K562 (cell line): ENCODE measurements at regions not wholly inside any gene's neighbourhood (a gene's known extent, or its start where the extent isn't known, plus 50 kb on each side); places are given as distances from the start of the nearest gene placed in this dataset.

Source experiments
- ATAC-seq: fragments of 200-7000 bp; cut with Tn5 transposase; 3 replicates; pipeline ENCODE4 v1.9.1; 2020; ENCODE audit warnings: moderate library complexity
- BruUV-seq: library from RNA; stranded (reverse); fragments of 400-500 nt; replicated peaks from 2 replicates; lab custom pipeline; 2021; lab: Mats Ljungman, UMichigan
- CTCF ChIA-PET: fragments of 300-600 bp; formaldehyde crosslinking; extraction: SDS; loops from one replicate; lab custom pipeline; 2021; ENCODE audit warnings: low intra/inter-chr PET ratio; lab: Yijun Ruan, JAX
- POLR2A ChIA-PET: fragments of 300-600, 350-650 bp; sonication (Branson Sonifier 250); formaldehyde crosslinking; extraction: SDS; loops from one replicate; lab custom pipeline; 2021; ENCODE audit warnings: antibody characterized with exemption, inconsistent platforms; lab: Yijun Ruan, JAX
- DNase-seq, 4 experiments: peaks; one replicate each; pipeline versions ENCODE4 v3.0.0 to v3.0.0-alpha.2; 2011 to 2018; ENCODE audit warnings: low spot score in 3 of 4, mixed read lengths in 3 of 4; ENCODE audit errors: extremely low read depth in 1 of 4
- FAIRE-seq: peaks from 2 replicates; lab custom pipeline; 2011; peaks lifted over from hg19 to GRCh38; lab: Jason Lieb, UNC
- H2AFZ ChIP-seq: 2 replicates; pipeline ENCODE4 v1.6.0; 2011; ENCODE audit warnings: low read depth, low read length, control low read depth, inconsistent platforms
- H3K27ac ChIP-seq: fragments of 200-600 bp; 3 replicates; pipeline ENCODE4 v1.8.0; 2011; ENCODE audit warnings: low read depth, mild to moderate bottlenecking, control low read depth, inconsistent platforms, low read length, moderate library complexity, mixed read lengths; ENCODE audit errors: extremely low read depth
- H3K27me3 ChIP-seq, 2 experiments: fragments of 300-600 bp in 1 of 2; 2 replicates in 1 of 2; 3 replicates in 1 of 2; pipeline versions ENCODE4 v1.6.0 to v1.8.0; 2011; ENCODE audit warnings: inconsistent platforms in 2 of 2, low read length in 2 of 2, mild to moderate bottlenecking in 1 of 2, mixed read lengths in 1 of 2, moderate library complexity in 1 of 2; ENCODE audit not compliant: control insufficient read depth in 2 of 2, insufficient read depth in 2 of 2
- H3K36me3 ChIP-seq: fragments of 300-600 bp; 3 replicates; pipeline ENCODE4 v1.8.0; 2011; ENCODE audit warnings: mild to moderate bottlenecking, low read length, inconsistent platforms; ENCODE audit not compliant: control insufficient read depth, insufficient read depth
- H3K4me1 ChIP-seq, 2 experiments: fragments of 200-600 bp in 1 of 2; replicated peaks in 1 of 2; 2 replicates in 1 of 2; 3 replicates in 1 of 2; pipeline versions ENCODE4 v1.5.1 to v1.8.0; 2011; ENCODE audit warnings: inconsistent platforms in 2 of 2, low read length in 2 of 2, mild to moderate bottlenecking in 1 of 2, mixed read lengths in 1 of 2, moderate library complexity in 1 of 2; ENCODE audit not compliant: control insufficient read depth in 2 of 2, insufficient read depth in 2 of 2
- H3K4me2 ChIP-seq: 2 replicates; pipeline ENCODE4 v1.6.1; 2011; ENCODE audit warnings: low read length, control low read depth, inconsistent platforms, mixed read lengths; ENCODE audit not compliant: insufficient read depth
- H3K4me3 ChIP-seq: fragments of 200-600 bp; sonication (generic), shearing (Covaris generic); 2 replicates; pipeline ENCODE4 v1.5.1; 2016; ENCODE audit warnings: control low read depth, inconsistent platforms
- H3K79me2 ChIP-seq: fragments of 200-600 bp; 3 replicates; pipeline ENCODE4 v1.8.0; 2011; ENCODE audit warnings: low read length, inconsistent platforms; ENCODE audit not compliant: control insufficient read depth, insufficient read depth
- H3K9ac ChIP-seq, 2 experiments: 2 replicates each; pipeline versions ENCODE4 v1.6.0 to v1.6.1; 2011; ENCODE audit warnings: low read depth in 2 of 2, low read length in 2 of 2, control low read depth in 1 of 2, inconsistent platforms in 1 of 2, mild to moderate bottlenecking in 1 of 2, mixed read lengths in 1 of 2; ENCODE audit not compliant: insufficient read depth in 1 of 2
- H3K9me1 ChIP-seq: one replicate; pipeline ENCODE4 v1.6.0; 2011; ENCODE audit warnings: inconsistent platforms, mild to moderate bottlenecking, low read length, moderate library complexity; ENCODE audit not compliant: control insufficient read depth, insufficient read depth
- H3K9me3 ChIP-seq: replicated peaks from 2 replicates; pipeline ENCODE4 v1.5.1; 2011; ENCODE audit warnings: low read depth, low read length, inconsistent platforms; ENCODE audit not compliant: control insufficient read depth, insufficient read depth
- H4K20me1 ChIP-seq: replicated peaks from 2 replicates; pipeline ENCODE4 v1.6.1; 2011; ENCODE audit warnings: low read length, inconsistent platforms, mixed read lengths; ENCODE audit not compliant: control insufficient read depth, insufficient read depth
- ASH1L ChIP-seq: fragments of 450-650 bp; IDR thresholded peaks from 2 replicates; pipeline ENCODE4 v1.6.1; 2018; ENCODE audit warnings: borderline replicate concordance, mild to moderate bottlenecking, low read depth; ENCODE audit not compliant: partially characterized antibody
- BHLHE40 ChIP-seq: IDR thresholded peaks from 2 replicates; pipeline ENCODE4 v1.6.1; 2011; ENCODE audit warnings: low read length, improper control_type of control experiment
- GTF2A2 ChIP-seq: IDR thresholded peaks from 2 replicates; pipeline ENCODE4 v1.6.1; 2016; ENCODE audit warnings: mild to moderate bottlenecking, missing genetic modification characterization, missing compliant biosample characterization
- JUNB ChIP-seq: fragments of 450-650 bp; formaldehyde crosslinking; conservative IDR thresholded peaks from 2 replicates; pipeline ENCODE4 v1.4.0; 2020; ENCODE audit warnings: mild to moderate bottlenecking
- KDM4B ChIP-seq, 2 experiments: fragments of 450-650 bp in 1 of 2; sonication (generic) in 1 of 2; IDR thresholded peaks; 2 replicates each; pipeline ENCODE4 v1.6.1; 2016 to 2017; ENCODE audit warnings: borderline replicate concordance in 2 of 2, antibody characterized with exemption in 1 of 2, low read depth in 1 of 2, mild to moderate bottlenecking in 1 of 2
- NCOA2 ChIP-seq, 2 experiments: fragments of 450-650 bp; IDR thresholded peaks; 2 replicates each; pipeline ENCODE4 v1.6.1; 2018; ENCODE audit warnings: mild to moderate bottlenecking in 2 of 2, moderate library complexity in 1 of 2; ENCODE audit not compliant: partially characterized antibody in 2 of 2
- NCOR1 ChIP-seq: fragments of 450-650 bp; IDR thresholded peaks from 2 replicates; pipeline ENCODE4 v1.6.1; 2016; ENCODE audit warnings: mild to moderate bottlenecking, moderate library complexity
- NEUROD1 ChIP-seq: fragments of 150-350 bp; IDR thresholded peaks from 2 replicates; pipeline ENCODE4 v1.6.1; 2014; ENCODE audit warnings: borderline replicate concordance, low read length, low read depth; ENCODE audit not compliant: partially characterized antibody
- PHF20 ChIP-seq: fragments of 450-650 bp; IDR thresholded peaks from 2 replicates; pipeline ENCODE4 v1.6.1; 2018; ENCODE audit not compliant: partially characterized antibody
- RBM39 ChIP-seq: fragments of 200-400 bp; formaldehyde crosslinking; optimal IDR thresholded peaks from 2 replicates; pipeline ENCODE3; 2018; ENCODE audit warnings: low read depth, low read length
- RCOR1 ChIP-seq, 2 experiments: IDR thresholded peaks; 2 replicates each; pipeline ENCODE4 v1.6.1; 2012; ENCODE audit warnings: low read depth in 2 of 2, low read length in 2 of 2, borderline replicate concordance in 1 of 2, improper control_type of control experiment in 1 of 2
- RFX1 ChIP-seq: fragments of 450-650 bp; IDR thresholded peaks from 2 replicates; pipeline ENCODE4 v1.6.1; 2016; ENCODE audit warnings: mild to moderate bottlenecking, moderate library complexity
- SIRT6 ChIP-seq: IDR thresholded peaks from one replicate; pipeline ENCODE4 v1.6.1; 2012; ENCODE audit warnings: low read depth, mild to moderate bottlenecking, control low read depth, inconsistent platforms, low read length, moderate library complexity
- ZNF12 ChIP-seq: sonication (generic); formaldehyde crosslinking; IDR thresholded peaks from 2 replicates; pipeline ENCODE4 v1.4.0; 2020; ENCODE audit warnings: mild to moderate bottlenecking, missing genetic modification reagents
- WGBS: fragments of 100-300 bp; shearing (Covaris generic); methylation state at CpG from one replicate; pipeline ENCODE4 v1.1.6; 2016; ENCODE audit warnings: low coverage, mixed read lengths; ENCODE audit not compliant: insufficient coverage; ENCODE audit errors: missing lambda C conversion rate; 5-methylcytosine and 5-hydroxymethylcytosine counted together
- in situ Hi-C: fragments of 300-500 bp; cut with MboI; formaldehyde crosslinking; loops from 4 replicates; pipeline ENCODE4 v1.15.0; 2018; ENCODE audit warnings: inconsistent platforms, mixed read lengths
- intact Hi-C: fragments of 100-400 bp; cut with micrococcal nuclease; formaldehyde crosslinking; loops from 2 replicates; pipeline ENCODE4 v1.14.2; 2022
- TF ChIP-seq, protein P1 (sequence below): fragments of 450-650 bp; IDR thresholded peaks from 2 replicates; pipeline ENCODE4 v1.6.1; 2016; ENCODE audit warnings: borderline replicate concordance
- TF ChIP-seq, protein P2 (sequence below): sonication (generic); IDR thresholded peaks from 2 replicates; pipeline ENCODE4 v1.6.1; 2016
- TF ChIP-seq, protein P3 (sequence below): sonication (generic); formaldehyde crosslinking; IDR thresholded peaks from 2 replicates; pipeline ENCODE4 v1.8.0; 2022; ENCODE audit warnings: mild to moderate bottlenecking, missing genetic modification reagents
- TF ChIP-seq, protein P4 (sequence below): IDR thresholded peaks from 2 replicates; pipeline ENCODE4 v1.6.1; 2011; ENCODE audit warnings: borderline replicate concordance, low read depth, mild to moderate bottlenecking, moderate library complexity, low read length; ENCODE audit not compliant: insufficient read depth, poor library complexity, severe bottlenecking

DNA sequence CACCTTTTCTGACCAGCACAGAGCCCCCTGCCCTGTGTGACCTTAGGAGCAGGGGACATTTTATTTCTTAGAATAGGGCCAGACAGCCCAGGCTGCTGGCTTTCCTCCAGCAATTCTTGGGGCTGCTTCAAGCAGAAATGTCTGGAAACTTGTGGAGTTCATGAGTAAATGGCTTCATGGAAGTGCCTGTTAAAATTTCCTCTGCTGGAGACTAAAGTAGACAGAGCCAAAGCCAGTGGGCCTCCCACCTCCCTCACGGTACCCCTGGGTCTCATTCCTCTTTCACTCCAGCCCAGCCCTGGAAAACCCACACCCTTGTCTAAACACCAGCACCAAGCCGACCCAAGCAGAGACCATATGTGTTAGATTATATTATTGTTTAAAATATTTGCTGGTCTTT lies 505.5 kb upstream of the ZMIZ1 start:
- no peak overlapping the region for H2AFZ ChIP-seq
- no peak overlapping the region for H3K9ac ChIP-seq
- no peak overlapping the region for H3K4me2 ChIP-seq
- CTCF ChIA-PET = no interaction called here
- no peak overlapping the region for H3K27ac ChIP-seq
- ATAC-seq (no peak), DNase-seq (no peak), FAIRE-seq (no peak)
- H3K36me3 ChIP-seq = no peaks in the 10 kb centered on the region
- POLR2A ChIA-PET = no interaction called here
- BruUV-seq = no TSS peak
- in situ Hi-C loops (no loop called here), intact Hi-C loops (no loop called here)
- H3K9me1 ChIP-seq = no peaks in the 10 kb centered on the region
- no peaks in the 10 kb centered on the region for H3K79me2 ChIP-seq
- 0% methylated on average over 2 of the region's 2 CpGs for WGBS
- peaks cover 2 to 36% of the 10 kb centered on the region in 2 experiments; a peak in 3 of 5 replicates for H3K27me3 ChIP-seq
- H3K9me3 ChIP-seq = no peaks in the 10 kb centered on the region
- no peaks in the 10 kb centered on the region; the same call in 1 of the 2 replicates for H4K20me1 ChIP-seq
- no peaks in the 10 kb centered on the region for H3K4me1 ChIP-seq
- no peak overlapping the region for H3K4me3 ChIP-seq
- TF ChIP-seq RCOR1 (IDR thresholded peaks at IDR 0.05; ENCODE audit: borderline replicate concordance in 1 of 2, low read depth in 2 of 2, low read length in 2 of 2) = no peak
- TF ChIP-seq, protein P1, sequence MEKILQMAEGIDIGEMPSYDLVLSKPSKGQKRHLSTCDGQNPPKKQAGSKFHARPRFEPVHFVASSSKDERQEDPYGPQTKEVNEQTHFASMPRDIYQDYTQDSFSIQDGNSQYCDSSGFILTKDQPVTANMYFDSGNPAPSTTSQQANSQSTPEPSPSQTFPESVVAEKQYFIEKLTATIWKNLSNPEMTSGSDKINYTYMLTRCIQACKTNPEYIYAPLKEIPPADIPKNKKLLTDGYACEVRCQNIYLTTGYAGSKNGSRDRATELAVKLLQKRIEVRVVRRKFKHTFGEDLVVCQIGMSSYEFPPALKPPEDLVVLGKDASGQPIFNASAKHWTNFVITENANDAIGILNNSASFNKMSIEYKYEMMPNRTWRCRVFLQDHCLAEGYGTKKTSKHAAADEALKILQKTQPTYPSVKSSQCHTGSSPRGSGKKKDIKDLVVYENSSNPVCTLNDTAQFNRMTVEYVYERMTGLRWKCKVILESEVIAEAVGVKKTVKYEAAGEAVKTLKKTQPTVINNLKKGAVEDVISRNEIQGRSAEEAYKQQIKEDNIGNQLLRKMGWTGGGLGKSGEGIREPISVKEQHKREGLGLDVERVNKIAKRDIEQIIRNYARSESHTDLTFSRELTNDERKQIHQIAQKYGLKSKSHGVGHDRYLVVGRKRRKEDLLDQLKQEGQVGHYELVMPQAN = no peak
- no peak for TF ChIP-seq BHLHE40
- TF ChIP-seq, protein P2, sequence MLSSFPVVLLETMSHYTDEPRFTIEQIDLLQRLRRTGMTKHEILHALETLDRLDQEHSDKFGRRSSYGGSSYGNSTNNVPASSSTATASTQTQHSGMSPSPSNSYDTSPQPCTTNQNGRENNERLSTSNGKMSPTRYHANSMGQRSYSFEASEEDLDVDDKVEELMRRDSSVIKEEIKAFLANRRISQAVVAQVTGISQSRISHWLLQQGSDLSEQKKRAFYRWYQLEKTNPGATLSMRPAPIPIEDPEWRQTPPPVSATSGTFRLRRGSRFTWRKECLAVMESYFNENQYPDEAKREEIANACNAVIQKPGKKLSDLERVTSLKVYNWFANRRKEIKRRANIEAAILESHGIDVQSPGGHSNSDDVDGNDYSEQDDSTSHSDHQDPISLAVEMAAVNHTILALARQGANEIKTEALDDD = no peak
- TF ChIP-seq JUNB (CRISPR knock-in tag) = no peak
- no peak for TF ChIP-seq ZNF12 (CRISPR knock-in tag)
- TF ChIP-seq GTF2A2 = no peak
- TF ChIP-seq ASH1L = no peak
- TF ChIP-seq NEUROD1 = no peak
- TF ChIP-seq NCOA2 (IDR thresholded peaks at IDR 0.05; ENCODE audit: partially characterized antibody in 2 of 2) = no peak
- no peak for TF ChIP-seq SIRT6
- TF ChIP-seq RBM39 = no peak
- no peak for TF ChIP-seq KDM4B (IDR thresholded peaks at IDR 0.05; ENCODE audit: borderline replicate concordance in 2 of 2, low read depth in 1 of 2)
- no peak for TF ChIP-seq RFX1
- TF ChIP-seq PHF20 = no peak
- TF ChIP-seq, protein P3, sequence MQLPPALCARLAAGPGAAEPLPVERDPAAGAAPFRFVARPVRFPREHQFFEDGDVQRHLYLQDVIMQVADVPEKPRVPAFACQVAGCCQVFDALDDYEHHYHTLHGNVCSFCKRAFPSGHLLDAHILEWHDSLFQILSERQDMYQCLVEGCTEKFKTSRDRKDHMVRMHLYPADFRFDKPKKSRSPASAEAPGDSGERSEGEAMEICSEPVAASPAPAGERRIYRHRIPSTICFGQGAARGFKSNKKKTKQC (CRISPR knock-in tag) = no peak
- TF ChIP-seq, protein P4, sequence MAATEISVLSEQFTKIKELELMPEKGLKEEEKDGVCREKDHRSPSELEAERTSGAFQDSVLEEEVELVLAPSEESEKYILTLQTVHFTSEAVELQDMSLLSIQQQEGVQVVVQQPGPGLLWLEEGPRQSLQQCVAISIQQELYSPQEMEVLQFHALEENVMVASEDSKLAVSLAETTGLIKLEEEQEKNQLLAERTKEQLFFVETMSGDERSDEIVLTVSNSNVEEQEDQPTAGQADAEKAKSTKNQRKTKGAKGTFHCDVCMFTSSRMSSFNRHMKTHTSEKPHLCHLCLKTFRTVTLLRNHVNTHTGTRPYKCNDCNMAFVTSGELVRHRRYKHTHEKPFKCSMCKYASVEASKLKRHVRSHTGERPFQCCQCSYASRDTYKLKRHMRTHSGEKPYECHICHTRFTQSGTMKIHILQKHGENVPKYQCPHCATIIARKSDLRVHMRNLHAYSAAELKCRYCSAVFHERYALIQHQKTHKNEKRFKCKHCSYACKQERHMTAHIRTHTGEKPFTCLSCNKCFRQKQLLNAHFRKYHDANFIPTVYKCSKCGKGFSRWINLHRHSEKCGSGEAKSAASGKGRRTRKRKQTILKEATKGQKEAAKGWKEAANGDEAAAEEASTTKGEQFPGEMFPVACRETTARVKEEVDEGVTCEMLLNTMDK = no peak
- TF ChIP-seq NCOR1 = no peak
